IPS-18a (cell line): ENCODE measurements at regions not wholly inside any gene's neighbourhood (a gene's known extent, or its start where the extent isn't known, plus 50 kb on each side); places are given as distances from the start of the nearest gene placed in this dataset.

Source experiments
- H3K27ac ChIP-seq: one replicate; pipeline ENCODE4 v1.5.1; 2013; ENCODE audit warnings: low read length
- H3K27me3 ChIP-seq: one replicate; pipeline ENCODE4 v1.6.1; 2013; ENCODE audit warnings: mild to moderate bottlenecking, low read length; ENCODE audit not compliant: control insufficient read depth, insufficient read depth
- H3K36me3 ChIP-seq: one replicate; pipeline ENCODE4 v1.6.1; 2013; ENCODE audit warnings: low read depth, low read length; ENCODE audit not compliant: control insufficient read depth
- H3K4me1 ChIP-seq: one replicate; pipeline ENCODE4 v1.6.1; 2013; ENCODE audit warnings: low read depth, low read length; ENCODE audit not compliant: control insufficient read depth
- H3K4me3 ChIP-seq: one replicate; pipeline ENCODE4 v1.5.1; 2013; ENCODE audit warnings: low read length
- H3K9ac ChIP-seq: one replicate; pipeline ENCODE4 v1.6.1; 2013; ENCODE audit warnings: mild to moderate bottlenecking, low read length, moderate library complexity
- H3K9me3 ChIP-seq: one replicate; pipeline ENCODE4 v1.6.1; 2013; ENCODE audit warnings: low read depth, low read length; ENCODE audit not compliant: control insufficient read depth

- no peaks in the 10 kb centered on the region for H3K4me1 ChIP-seq
- H3K4me3 ChIP-seq, result no peak overlapping the region
- no peak overlapping the region for H3K27ac ChIP-seq
- H3K9me3 ChIP-seq, result no peaks in the 10 kb centered on the region
- no peaks in the 10 kb centered on the region for H3K27me3 ChIP-seq
- H3K36me3 ChIP-seq, result no peaks in the 10 kb centered on the region
- no peak overlapping the region for H3K9ac ChIP-seq
Measured at GRCh38 chr17:69773081-69773480, 301.9 kb upstream of the KCNJ16 start.

DNA sequence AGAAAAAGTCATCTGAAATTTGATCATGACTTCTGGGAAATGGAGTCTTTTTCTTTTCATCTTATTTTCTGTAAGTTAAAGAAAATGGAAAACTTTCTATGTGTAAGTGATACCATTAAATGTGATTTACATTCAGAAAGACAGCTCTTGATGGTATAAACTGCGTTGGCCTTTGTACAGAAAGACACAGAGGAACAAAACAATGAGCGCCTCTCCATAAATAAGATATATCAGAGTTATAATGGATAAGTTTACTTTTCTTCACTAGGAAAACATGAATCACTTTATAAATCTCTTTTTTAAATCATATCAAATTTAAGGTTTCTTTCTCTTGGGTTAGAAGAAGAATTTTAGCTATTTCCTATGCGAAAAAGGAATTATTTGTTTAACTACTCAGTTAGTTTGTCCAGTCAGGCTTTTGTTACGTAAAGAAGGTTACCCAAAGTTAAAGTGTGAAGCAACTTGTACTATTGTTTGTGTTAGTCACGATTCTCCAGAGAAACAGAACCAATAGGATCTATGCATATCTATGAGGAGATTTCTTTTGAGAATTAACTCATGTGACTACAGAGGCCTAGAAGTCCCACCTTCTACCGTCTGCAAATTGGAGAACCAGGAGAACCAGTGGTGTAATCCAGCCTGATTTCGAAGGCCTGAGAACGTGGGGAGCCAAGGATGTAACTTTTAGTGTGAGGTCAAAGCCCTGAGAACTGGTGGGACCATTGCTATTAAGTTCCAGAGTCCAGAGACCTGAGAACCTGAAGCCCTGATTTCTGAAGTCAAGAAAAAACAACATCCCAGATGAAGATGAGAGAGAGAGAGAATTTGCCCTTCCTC is 295.4 kb upstream of the KCNJ16 start:
- no peaks in the 10 kb centered on the region for H3K4me1 ChIP-seq
- no peaks in the 10 kb centered on the region for H3K36me3 ChIP-seq
- H3K4me3 ChIP-seq, result no peak overlapping the region
- H3K27ac ChIP-seq, result no peak overlapping the region
- H3K9ac ChIP-seq, result no peak overlapping the region
- no peaks in the 10 kb centered on the region for H3K27me3 ChIP-seq
- no peaks in the 10 kb centered on the region for H3K9me3 ChIP-seq

DNA sequence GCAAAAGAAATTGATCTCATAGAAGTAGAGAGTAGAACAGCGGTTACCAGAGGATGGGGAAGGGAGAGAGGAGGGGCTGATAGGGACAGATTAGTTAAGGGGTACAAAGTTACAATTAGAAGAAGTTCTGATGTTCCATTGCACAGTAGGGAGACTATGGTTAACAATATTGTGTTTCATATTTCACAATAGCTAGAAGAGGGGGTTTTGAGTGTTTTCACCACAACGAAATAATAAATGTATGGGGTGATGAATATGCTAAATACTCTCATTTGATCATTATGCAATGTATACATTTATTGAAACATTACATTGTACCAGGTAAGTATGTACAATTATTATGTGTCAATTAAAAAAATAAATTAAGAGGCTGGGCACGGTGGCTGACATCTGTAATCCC is 291.2 kb upstream of the KCNJ16 start:
- Histone ChIP-seq H3K4me1 (no peaks in the 10 kb centered on the region), H3K9ac (no peak overlapping the region), H3K4me3 (no peak overlapping the region), H3K9me3 (no peaks in the 10 kb centered on the region), H3K27ac (no peak overlapping the region), H3K36me3 (no peaks in the 10 kb centered on the region), H3K27me3 (no peaks in the 10 kb centered on the region)

- no peaks in the 10 kb centered on the region for H3K4me1 ChIP-seq
- no peak overlapping the region for H3K27ac ChIP-seq
- no peaks in the 10 kb centered on the region for H3K36me3 ChIP-seq
- no peak overlapping the region for H3K4me3 ChIP-seq
- H3K27me3 ChIP-seq, result no peaks in the 10 kb centered on the region
- no peaks in the 10 kb centered on the region for H3K9me3 ChIP-seq
- no peak overlapping the region for H3K9ac ChIP-seq
Measured at GRCh38 chr17:69788957-69789356, 286.1 kb upstream of the KCNJ16 start.

GRCh38 chr17:69796078-69796477 is 278.9 kb upstream of the KCNJ16 start:
- no peaks in the 10 kb centered on the region for H3K27me3 ChIP-seq
- H3K4me3 ChIP-seq, result no peak overlapping the region
- H3K9me3 ChIP-seq, result no peaks in the 10 kb centered on the region
- H3K27ac ChIP-seq, result no peak overlapping the region
- H3K9ac ChIP-seq, result no peak overlapping the region
- H3K36me3 ChIP-seq, result no peaks in the 10 kb centered on the region
- no peaks in the 10 kb centered on the region for H3K4me1 ChIP-seq

GRCh38 chr17:69800870-69801269 is 274.2 kb upstream of the KCNJ16 start:
- no peak overlapping the region for H3K4me3 ChIP-seq
- no peaks in the 10 kb centered on the region for H3K27me3 ChIP-seq
- H3K4me1 ChIP-seq, result no peaks in the 10 kb centered on the region
- H3K36me3 ChIP-seq, result no peaks in the 10 kb centered on the region
- no peak overlapping the region for H3K27ac ChIP-seq
- no peaks in the 10 kb centered on the region for H3K9me3 ChIP-seq
- H3K9ac ChIP-seq, result no peak overlapping the region

- H3K4me1 ChIP-seq, result no peaks in the 10 kb centered on the region
- no peak overlapping the region for H3K4me3 ChIP-seq
- H3K36me3 ChIP-seq, result no peaks in the 10 kb centered on the region
- H3K9ac ChIP-seq, result no peak overlapping the region
- H3K27me3 ChIP-seq, result no peaks in the 10 kb centered on the region
- no peak overlapping the region for H3K27ac ChIP-seq
- no peaks in the 10 kb centered on the region for H3K9me3 ChIP-seq
Measured at GRCh38 chr17:69801368-69801767, 273.7 kb upstream of the KCNJ16 start.

GRCh38 chr17:69802045-69802740 is 272.8 kb upstream of the KCNJ16 start:
- Histone ChIP-seq H3K27ac (no peak overlapping the region), H3K9ac (no peak overlapping the region), H3K27me3 (no peaks in the 10 kb centered on the region), H3K9me3 (no peaks in the 10 kb centered on the region), H3K4me3 (no peak overlapping the region), H3K4me1 (no peaks in the 10 kb centered on the region), H3K36me3 (no peaks in the 10 kb centered on the region)

DNA sequence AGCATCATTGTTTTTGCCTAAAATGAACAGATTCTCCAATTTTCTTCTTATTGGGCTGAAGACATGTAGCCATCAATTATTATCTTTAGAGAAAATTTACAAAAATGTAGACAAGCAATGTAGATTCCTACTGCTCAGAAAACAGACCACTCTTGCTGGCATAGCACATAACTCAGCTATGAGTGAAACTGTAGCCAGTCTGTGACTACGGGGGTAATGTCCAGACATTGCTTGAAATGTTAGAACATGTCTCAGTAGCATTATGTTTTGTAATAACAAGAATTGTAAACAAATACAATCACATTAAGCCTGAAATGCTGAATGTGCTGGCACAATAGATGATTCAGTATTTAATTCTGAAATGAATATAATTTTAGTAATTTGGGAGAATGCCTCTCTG is 265.7 kb upstream of the KCNJ16 start:
- Histone ChIP-seq H3K9ac (no peak overlapping the region), H3K4me3 (no peak overlapping the region), H3K4me1 (no peaks in the 10 kb centered on the region), H3K27ac (no peak overlapping the region), H3K9me3 (no peaks in the 10 kb centered on the region), H3K27me3 (no peaks in the 10 kb centered on the region), H3K36me3 (no peaks in the 10 kb centered on the region)

DNA sequence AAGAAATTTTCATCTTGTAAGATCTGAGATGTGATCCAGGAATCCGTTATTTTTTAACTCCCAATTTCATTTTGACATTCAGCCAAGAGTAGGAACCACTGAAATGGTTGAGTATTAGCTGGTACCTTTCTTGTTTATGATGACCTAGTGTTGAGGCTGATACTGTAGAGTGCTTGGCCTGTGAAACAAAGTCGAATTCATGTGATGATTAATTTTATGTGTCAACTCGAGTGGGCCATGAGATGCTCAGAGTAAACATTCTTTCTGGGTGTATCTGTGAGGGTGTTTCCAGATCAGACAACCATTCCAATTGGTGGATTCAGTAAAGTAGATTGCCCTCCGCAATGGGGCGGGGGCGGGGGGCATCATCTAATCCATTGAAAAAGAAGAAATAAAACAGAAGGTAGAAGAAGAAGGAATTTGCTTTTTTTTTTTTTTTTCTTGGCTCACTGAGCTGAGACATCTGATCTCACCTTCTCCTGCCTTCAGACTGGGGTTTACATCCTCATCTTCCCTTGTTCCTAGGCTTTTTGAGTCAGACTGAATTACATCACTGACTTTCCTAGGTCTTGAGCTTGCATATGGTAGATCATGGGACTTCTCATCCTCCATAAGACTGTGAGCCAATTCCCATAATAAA is 264.6 kb upstream of the KCNJ16 start:
- no peak overlapping the region for H3K9ac ChIP-seq

GRCh38 chr17:69812240-69812837 is 262.7 kb upstream of the KCNJ16 start:
- Histone ChIP-seq H3K4me1 (no peaks in the 10 kb centered on the region), H3K4me3 (no peak overlapping the region), H3K27me3 (no peaks in the 10 kb centered on the region), H3K36me3 (no peaks in the 10 kb centered on the region), H3K9me3 (no peaks in the 10 kb centered on the region), H3K9ac (no peak overlapping the region), H3K27ac (no peak overlapping the region)

More for the DNA sequence above, 264.6 kb upstream of the KCNJ16 start:
- H3K27me3 ChIP-seq, result no peaks in the 10 kb centered on the region
- H3K4me3 ChIP-seq, result no peak overlapping the region
- no peaks in the 10 kb centered on the region for H3K4me1 ChIP-seq
- no peaks in the 10 kb centered on the region for H3K9me3 ChIP-seq
- no peaks in the 10 kb centered on the region for H3K36me3 ChIP-seq
- H3K27ac ChIP-seq, result no peak overlapping the region
